NCI-H2196 (cell line): ENCODE measurements at regions not wholly inside any gene's neighbourhood (a gene's known extent, or its start where the extent isn't known, plus 50 kb on each side); places are given as distances from the start of the nearest gene placed in this dataset.
A peak's percentile ranks its signal among the peaks of the same experiment; 100 is the strongest.
"Not testable (repeated sequence)": the region's sequence is repeated elsewhere in the genome, so short reads cannot be mapped to it uniquely, and the experiment has no call there.

Experiments used
- DNase-seq: peaks from one replicate; lab custom pipeline; 2025; ENCODE audit not compliant: unreplicated experiment; lab: John Stamatoyannopoulos, UW

- DNase-seq = peak; percentile 20
Measured at GRCh38 chr5:24110004-24110615, 534.7 kb downstream of the CDH10 start.

GRCh38 chr5:24112420-24112819, 532.4 kb downstream of the CDH10 start:
- DNase-seq = no peak

DNA sequence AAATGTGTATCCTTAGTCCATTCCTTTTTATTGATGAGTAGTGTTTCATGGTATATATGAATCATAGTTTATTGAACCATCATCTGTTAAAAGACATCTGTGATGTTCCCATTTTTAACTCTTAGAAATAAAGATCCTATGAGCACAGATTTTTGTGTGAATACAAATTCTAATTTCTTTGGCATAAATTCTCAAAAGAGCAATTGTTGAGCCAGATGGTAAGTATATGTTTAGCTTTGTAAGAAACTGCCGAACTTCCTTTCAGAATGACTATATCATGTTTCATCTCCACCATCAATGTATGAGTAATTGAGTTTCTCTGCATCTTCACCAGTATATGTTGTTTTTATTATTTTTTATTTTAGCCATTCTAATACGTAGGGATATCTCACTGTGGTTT, 526.4 kb downstream of the CDH10 start:
- no peak for DNase-seq

GRCh38 chr5:24135536-24135935, 509.2 kb downstream of the CDH10 start:
- DNase-seq = no peak

GRCh38 chr5:24141046-24141445, 503.7 kb downstream of the CDH10 start:
- no peak for DNase-seq

- no peak for DNase-seq
Measured at GRCh38 chr5:24142341-24142740, 502.4 kb downstream of the CDH10 start.

GRCh38 chr5:24145806-24146205, 499.0 kb downstream of the CDH10 start:
- DNase-seq = no peak

DNA sequence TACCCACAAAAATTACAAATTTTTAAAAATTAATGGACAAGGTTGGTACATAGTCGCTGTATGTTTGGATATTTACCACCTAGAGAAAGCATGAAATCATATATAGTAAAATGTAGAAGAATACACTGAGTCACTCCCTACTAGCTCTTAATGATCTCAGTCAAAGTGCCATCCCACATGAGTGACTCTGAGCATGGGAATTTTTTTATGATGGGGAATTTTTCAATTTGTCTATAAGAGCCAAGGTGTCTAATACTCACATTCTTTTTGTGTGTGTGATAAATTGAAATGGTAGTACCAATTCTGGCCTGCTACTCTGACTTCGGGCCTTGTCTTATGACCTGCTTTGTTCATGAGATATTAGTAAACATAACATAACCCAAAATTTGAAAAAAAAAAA, 483.2 kb downstream of the CDH10 start:
- no peak for DNase-seq

DNA sequence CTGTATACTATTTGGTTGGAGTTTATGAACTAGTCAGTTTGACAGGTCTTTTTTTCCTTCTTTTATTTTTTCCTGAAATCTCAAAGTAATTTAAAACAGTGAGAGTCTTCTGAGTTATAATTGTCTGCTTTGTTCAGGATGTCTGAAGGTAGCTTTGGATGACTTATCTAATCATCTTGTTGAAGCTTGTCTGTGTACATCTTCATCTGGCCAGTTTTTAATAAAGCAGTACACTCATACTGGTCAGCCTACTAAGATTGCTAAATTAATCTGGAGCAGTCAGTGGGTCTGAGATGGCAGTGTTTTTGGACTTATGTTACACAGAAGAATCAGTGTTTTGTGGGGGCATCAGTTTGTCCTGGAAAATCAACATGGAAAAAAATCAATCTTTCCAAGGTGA, 482.4 kb downstream of the CDH10 start:
- DNase-seq = no peak

DNA sequence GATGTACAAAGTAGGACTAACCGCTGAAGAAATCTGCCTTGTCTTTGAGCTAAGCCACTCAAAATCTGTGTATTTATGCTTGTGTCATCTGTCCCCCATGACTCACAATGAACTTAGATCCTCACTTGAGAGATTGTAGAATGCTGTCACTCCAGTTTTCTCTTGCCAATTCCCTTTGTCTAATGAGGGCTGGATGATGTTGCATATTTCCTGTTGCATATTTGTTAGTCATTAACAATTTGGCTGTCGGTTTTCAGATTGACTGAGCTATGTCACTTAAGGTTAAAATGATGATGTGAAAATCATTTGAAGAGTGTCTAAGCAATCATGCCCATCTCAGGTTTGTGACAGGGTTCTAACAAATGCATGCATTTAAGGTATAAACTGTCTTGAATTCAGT, 481.7 kb downstream of the CDH10 start:
- DNase-seq = no peak

- no peak for DNase-seq
Measured at GRCh38 chr5:24167806-24168205, 477.0 kb downstream of the CDH10 start.

GRCh38 chr5:24170026-24170425, 474.8 kb downstream of the CDH10 start:
- no peak for DNase-seq

GRCh38 chr5:24170930-24171329, 473.8 kb downstream of the CDH10 start:
- not testable (repeated sequence) for DNase-seq

DNA sequence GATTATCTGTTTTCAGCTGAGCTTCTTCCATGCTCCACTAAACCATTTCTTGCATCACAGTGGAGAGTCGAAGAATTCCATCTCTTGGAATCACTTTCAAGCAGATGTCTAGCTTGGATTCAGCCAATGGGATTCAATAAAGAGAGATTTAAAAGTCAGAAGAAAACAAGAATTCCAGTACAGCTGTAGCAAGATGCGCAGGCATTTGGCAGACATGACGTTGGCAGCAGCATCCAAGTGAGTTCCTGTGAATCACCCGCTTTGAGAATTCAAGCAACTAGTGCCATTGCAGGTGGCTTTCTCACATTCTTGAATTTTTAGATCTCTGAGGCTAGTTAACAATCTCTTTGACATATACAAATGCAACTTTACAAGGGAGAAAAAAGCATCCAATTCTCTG, 467.0 kb downstream of the CDH10 start:
- no peak for DNase-seq

DNA sequence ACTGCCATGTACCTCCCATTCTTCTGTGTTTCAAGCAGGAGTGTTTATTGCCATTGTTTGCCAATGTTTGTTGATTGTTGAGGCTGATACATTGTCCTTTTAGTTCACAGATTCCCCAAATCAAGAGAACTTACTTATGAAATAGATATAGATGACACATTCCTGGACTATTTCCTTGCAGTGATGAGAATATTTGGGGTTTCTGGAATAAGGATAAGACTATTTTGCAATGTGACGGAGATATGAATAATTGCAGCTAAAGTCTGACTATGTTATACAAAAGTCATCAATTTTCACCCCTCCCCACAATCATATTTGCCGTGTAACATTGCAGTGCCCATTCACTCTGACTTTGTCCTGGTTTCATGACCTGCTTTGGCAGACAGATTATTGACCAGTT, 460.8 kb downstream of the CDH10 start:
- no peak for DNase-seq

GRCh38 chr5:24188216-24188925, 456.4 kb downstream of the CDH10 start:
- DNase-seq = no peak

DNA sequence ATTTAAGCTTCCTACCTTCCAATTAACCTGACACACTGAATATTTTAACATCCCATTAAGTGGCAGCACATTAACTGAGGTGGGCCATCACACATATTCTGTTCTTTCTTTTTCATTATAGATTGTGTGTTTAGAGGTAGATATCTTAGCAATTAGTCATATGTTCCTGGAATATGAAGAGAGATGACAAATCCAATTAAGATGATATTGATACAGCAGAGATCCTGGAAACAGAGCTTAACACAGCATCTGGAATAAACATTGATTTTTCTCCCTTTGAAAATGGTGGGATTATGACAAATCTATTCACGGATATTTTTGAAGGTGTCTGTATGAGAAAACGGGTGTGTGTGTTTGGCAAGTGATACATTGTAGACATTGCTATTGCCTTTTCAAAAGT, 448.0 kb downstream of the CDH10 start:
- DNase-seq = no peak

DNA sequence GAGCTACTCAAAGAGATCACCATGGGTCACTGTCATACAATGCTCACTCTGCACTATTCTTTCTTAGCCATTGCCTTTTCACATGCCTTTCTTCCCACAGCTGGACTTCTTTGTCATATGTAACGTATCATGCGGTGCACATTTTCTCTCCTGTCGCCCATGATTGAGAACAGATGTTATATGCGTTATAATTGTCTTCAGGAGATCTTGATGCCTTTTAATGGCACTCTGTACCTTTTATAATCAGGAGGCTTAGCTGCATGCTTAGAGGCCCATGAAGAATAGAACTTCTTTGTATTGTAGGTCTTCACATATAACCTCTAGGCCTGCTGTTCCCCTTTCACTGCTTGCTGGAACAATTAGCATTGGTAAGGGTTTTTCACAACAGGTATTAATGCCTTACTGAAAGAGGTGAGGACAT, 436.1 kb downstream of the CDH10 start:
- DNase-seq = no peak

DNA sequence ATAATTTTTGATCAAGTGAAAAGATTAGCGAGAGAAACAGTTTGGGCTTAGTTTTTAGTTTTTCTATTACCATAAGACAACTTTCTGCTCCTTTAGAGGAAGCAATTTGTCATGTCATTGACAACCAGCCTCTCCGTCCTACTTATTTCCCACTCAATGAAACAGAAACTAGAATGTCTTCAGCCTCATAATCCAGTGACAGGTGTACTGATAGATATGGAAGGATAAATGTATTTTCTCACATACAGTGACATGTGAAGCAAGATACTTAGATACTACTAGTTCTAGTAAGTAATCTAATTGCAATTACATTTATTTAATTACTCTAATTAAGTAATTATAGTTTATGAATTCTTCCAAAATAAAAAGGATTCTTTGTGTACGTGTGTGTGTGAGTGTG, 429.7 kb downstream of the CDH10 start:
- no peak for DNase-seq

DNA sequence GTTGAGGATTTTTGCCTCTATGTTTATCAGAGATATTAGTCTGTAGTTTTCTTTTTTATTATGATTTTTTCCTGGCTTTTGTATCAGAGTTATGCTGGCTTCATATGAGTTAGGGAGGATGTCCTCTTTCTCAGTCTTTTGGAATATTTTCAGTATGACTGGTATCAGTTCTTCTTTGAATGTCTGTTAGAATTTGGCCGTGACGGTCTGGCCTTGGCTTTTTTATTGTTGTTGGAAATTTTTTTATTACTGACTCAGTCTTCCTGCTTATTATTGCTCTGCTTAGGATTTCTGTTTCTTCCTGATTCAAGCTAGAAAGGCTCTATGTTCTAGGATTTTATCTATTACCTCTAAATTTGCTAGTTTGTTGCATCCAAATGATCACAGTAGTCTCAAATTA, 421.9 kb downstream of the CDH10 start:
- DNase-seq = no peak

GRCh38 chr5:24225051-24225450, 419.7 kb downstream of the CDH10 start:
- no peak for DNase-seq

- no peak for DNase-seq
Measured at GRCh38 chr5:24226479-24226878, 418.3 kb downstream of the CDH10 start.

- not testable (repeated sequence) for DNase-seq
Measured at GRCh38 chr5:24227881-24228280, 416.9 kb downstream of the CDH10 start.
